ENCODE measurements at regions not wholly inside any gene's neighbourhood (a gene's known extent, or its start where the extent isn't known, plus 50 kb on each side); places are given as distances from the start of the nearest gene placed in this dataset.

DNA sequence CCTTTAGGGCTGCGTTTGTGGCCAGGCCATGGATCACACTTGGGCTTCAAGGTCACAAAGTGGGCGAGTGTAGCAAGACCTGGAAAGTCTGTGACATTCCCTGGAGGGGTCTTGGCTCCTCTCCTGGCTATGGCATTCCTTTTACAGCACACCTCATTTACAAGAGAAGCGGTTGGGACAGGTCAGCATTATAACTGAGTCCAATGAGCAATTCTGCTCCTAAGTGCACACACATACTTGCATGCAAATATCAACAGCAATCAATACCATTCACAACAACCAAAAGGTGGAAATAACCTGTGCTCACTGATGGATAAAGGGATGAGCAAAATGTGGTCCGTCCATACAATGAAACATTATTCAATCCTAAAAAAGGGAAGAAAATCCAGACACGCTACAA lies 298.2 kb downstream of the CTTN start:
- H3K4me3 Mint-ChIP-seq, result no peak overlapping the region
- no peaks in the 10 kb centered on the region for H3K9me3 Mint-ChIP-seq
- no peak overlapping the region for H3K27ac Mint-ChIP-seq
- H3K36me3 Mint-ChIP-seq (ENCODE audit: low read depth), result peaks cover 17% of the 10 kb centered on the region
- H3K4me1 Mint-ChIP-seq, result peaks cover 5% of the 10 kb centered on the region
- no peak for TF ChIP-seq CTCF (IDR thresholded peaks at IDR 0.05; ENCODE audit: unreplicated experiment in 3 of 3)
- H3K27me3 Mint-ChIP-seq (ENCODE audit: low read depth), result peaks cover 9% of the 10 kb centered on the region

DNA sequence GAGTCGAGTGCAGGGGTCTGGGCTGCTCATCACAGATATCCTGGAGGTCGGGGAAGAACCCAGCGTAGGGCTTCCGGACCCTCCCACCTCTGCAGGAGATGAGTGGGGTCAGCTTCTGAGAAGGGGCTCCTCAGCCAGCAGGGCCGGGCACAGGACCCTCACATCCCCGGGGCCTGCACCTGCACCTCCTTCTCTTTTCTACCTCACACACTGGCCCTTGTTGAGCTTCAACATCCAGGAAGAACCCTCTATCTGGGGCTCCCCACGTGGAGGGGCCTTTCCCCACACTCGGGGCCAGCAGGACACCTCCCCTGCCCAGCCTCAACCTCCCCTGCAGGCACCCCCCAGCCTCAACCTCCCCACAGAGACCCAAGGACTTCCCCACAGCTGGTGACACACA lies 299.4 kb downstream of the CTTN start:
- Mint-ChIP-seq H3K27me3 (ENCODE audit: low read depth) (peaks cover 5% of the 10 kb centered on the region), H3K9me3 (no peaks in the 10 kb centered on the region), H3K36me3 (ENCODE audit: low read depth) (peaks cover 17% of the 10 kb centered on the region), H3K4me1 (peaks cover 5% of the 10 kb centered on the region), H3K27ac (no peak overlapping the region), H3K4me3 (no peak overlapping the region)
- TF ChIP-seq CTCF (IDR thresholded peaks at IDR 0.05; ENCODE audit: unreplicated experiment in 3 of 3), result no peak

DNA sequence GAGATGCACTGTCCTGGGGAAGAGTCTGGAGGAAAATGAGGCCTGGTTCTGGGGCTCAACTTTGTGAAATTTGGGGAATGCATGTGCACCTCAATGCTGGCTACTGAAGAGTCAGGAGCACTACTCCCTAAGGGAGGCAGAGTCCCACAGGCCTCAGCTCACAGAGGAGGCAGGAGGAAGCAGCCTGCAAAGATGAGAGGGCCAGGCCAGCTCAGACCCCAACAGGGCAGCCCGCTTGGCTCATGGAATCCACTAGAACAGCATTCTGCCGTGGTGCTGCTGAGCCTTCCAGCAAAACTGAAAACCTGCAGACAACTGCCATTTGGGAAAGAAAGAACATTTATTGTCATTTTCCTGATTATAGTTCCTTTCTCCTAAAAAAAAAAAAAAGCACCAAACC lies 300.5 kb downstream of the CTTN start:
- Mint-ChIP-seq H3K27ac (peak overlapping the region; percentile 43 to 80 (median 54)), H3K9me3 (no peaks in the 10 kb centered on the region), H3K27me3 (ENCODE audit: low read depth) (peaks cover 5% of the 10 kb centered on the region), H3K4me1 (peaks cover 5% of the 10 kb centered on the region), H3K36me3 (ENCODE audit: low read depth) (peaks cover 17% of the 10 kb centered on the region), H3K4me3 (no peak overlapping the region)
- no peak for TF ChIP-seq CTCF (IDR thresholded peaks at IDR 0.05; ENCODE audit: unreplicated experiment in 3 of 3)

DNA sequence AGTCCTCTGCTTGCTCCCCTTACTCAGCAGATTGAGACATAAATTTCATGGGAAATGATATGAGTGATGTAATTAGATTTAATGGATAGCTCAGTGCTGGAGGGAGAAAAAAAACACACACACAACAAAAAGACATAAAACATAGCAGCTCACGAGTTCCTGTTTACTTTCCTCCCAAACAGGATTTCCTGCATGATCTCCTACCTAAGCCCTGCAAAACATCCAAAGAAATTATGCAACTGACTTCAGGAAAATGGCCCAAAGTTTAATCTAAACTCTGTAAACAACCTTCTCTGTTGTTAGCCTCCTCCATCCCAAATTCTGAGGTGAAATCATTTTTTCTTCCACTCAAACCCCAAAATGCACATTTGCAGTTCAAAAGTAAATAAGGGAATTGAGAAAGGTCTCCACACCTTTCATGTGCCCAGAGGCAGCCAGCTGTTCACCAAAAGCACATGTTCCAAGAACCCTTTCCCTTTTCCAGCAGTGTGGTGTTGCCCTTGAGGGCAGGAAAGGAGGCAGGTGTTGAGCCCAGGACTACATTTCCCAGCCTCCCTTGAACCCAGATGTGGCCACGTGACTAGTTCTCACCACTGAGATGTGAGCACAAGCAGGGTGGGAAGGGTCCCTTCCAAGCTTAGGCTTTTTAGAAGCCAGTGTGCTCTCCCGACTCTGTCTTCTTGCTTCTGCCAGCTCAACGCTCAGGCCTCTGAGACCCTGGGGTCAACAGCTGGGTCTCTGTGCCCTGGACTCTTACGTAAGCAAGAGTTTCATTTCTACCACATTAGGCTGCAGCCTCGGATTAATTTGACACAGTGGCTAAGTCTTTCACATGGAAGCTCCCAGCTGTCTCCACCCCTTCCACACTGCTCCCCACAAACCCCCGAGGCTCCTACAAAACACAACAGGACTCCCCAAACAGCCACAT lies 301.2 kb downstream of the CTTN start:
- Mint-ChIP-seq H3K36me3 (ENCODE audit: low read depth) (peaks cover 17% of the 10 kb centered on the region), H3K9me3 (no peaks in the 10 kb centered on the region), H3K27me3 (ENCODE audit: low read depth) (peaks cover 5% of the 10 kb centered on the region), H3K27ac (peak overlapping the region; percentile 43 to 80 (median 54)), H3K4me3 (no peak overlapping the region), H3K4me1 (peaks cover 5% of the 10 kb centered on the region)
- no peak for TF ChIP-seq CTCF (IDR thresholded peaks at IDR 0.05; ENCODE audit: unreplicated experiment in 3 of 3)

GRCh38 chr11:70700453-70700852 lies 302.1 kb downstream of the CTTN start:
- Mint-ChIP-seq H3K4me1 (peaks cover 5% of the 10 kb centered on the region), H3K4me3 (no peak overlapping the region)
- no peak for TF ChIP-seq CTCF (IDR thresholded peaks at IDR 0.05; ENCODE audit: unreplicated experiment in 3 of 3)

DNA sequence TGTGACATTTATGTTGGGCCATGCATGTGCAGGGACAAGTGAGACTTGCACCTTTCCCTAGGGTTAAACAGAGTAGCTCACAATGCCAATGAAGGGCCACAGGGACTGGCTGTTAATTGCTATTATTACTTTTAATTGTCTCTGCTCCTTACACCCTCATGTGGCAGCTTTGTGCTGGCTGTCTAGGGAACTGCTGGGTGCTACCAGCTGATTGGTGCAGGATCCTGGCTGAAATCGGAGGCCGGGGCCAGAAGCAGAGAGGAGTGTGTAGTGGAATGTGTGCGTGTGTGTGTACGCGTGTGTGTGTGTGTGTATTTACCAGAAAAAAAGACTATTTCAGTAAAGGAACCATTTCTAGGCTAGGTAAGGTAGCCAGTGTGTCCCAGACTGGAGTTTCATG lies 302.5 kb downstream of the CTTN start:
- TF ChIP-seq CTCF (IDR thresholded peaks at IDR 0.05; ENCODE audit: unreplicated experiment in 3 of 3), result no peak
- Mint-ChIP-seq H3K36me3 (ENCODE audit: low read depth) (peaks cover 13% of the 10 kb centered on the region), H3K4me3 (no peak overlapping the region), H3K4me1 (peaks cover 5% of the 10 kb centered on the region), H3K9me3 (no peaks in the 10 kb centered on the region), H3K27ac (no peak overlapping the region), H3K27me3 (ENCODE audit: low read depth) (no peaks in the 10 kb centered on the region)

More at GRCh38 chr11:70700453-70700852, 302.1 kb downstream of the CTTN start:
- H3K9me3 Mint-ChIP-seq, result no peaks in the 10 kb centered on the region
- peaks cover 13% of the 10 kb centered on the region for H3K36me3 Mint-ChIP-seq (ENCODE audit: low read depth)
- H3K27ac Mint-ChIP-seq, result peak overlapping the region in 1 of 3 experiments; percentile 80
- no peaks in the 10 kb centered on the region for H3K27me3 Mint-ChIP-seq (ENCODE audit: low read depth)

Measured in nephron (organoid).